Neural crest cell (in vitro differentiated cells): ENCODE measurements at regions not wholly inside any gene's neighbourhood (a gene's known extent, or its start where the extent isn't known, plus 50 kb on each side); places are given as distances from the start of the nearest gene placed in this dataset.
A peak's percentile ranks its signal among the peaks of the same experiment; 100 is the strongest.

ENCODE experiments used
- DNase-seq: peaks from one replicate; pipeline ENCODE4 v3.0.0; 2021; ENCODE audit warnings: low read depth, mixed read lengths, low spot score
- H3K27ac Mint-ChIP-seq: one replicate; pipeline ENCODE4 v1.8.0; 2021; ENCODE audit warnings: mild to moderate bottlenecking, mixed read lengths; ENCODE audit not compliant: unreplicated experiment
- H3K27me3 Mint-ChIP-seq: 2 replicates; pipeline ENCODE4 v1.8.0; 2021; ENCODE audit warnings: low read depth, mild to moderate bottlenecking, mixed read lengths
- H3K36me3 Mint-ChIP-seq: 2 replicates; pipeline ENCODE4 v1.8.0; 2021; ENCODE audit warnings: low read depth, mild to moderate bottlenecking, mixed read lengths
- H3K4me1 Mint-ChIP-seq: 2 replicates; pipeline ENCODE4 v1.8.0; 2021; ENCODE audit warnings: mixed read lengths
- H3K4me3 Mint-ChIP-seq: one replicate; pipeline ENCODE4 v1.8.0; 2021; ENCODE audit warnings: mild to moderate bottlenecking, mixed read lengths
- H3K9me3 Mint-ChIP-seq: 2 replicates; pipeline ENCODE4 v1.8.0; 2021; ENCODE audit warnings: mixed read lengths
- TF ChIP-seq, protein P1 (sequence below): fragments of 200-600 bp; sonication (generic); conservative IDR thresholded peaks from 2 replicates; pipeline ENCODE4 v1.5.0; 2021; ENCODE audit warnings: antibody characterized with exemption, mild to moderate bottlenecking

DNA sequence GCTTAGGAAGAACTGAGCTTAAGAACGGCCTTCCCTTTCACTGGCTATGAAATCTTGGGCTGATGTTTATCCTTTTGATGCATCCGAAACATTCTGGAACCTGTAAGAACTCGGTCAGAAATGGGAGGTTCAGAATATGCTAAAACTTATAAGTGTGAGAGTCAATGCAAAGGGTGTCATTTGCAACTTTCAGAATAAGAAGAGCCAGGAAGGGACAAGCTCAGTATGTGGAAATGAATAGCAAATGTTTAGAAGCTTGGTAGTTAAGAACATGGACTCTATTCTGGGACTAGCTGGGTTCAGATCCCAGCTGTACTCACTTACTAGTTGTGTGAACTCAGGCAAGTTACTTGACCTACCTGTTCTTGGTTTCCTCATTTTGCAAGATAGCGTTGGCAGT is 234.1 kb downstream of the OMA1 start:
- DNase-seq: no peak
- no peaks in the 10 kb centered on the region for H3K4me1 Mint-ChIP-seq
- no peaks in the 10 kb centered on the region for H3K36me3 Mint-ChIP-seq
- TF ChIP-seq, protein P1, sequence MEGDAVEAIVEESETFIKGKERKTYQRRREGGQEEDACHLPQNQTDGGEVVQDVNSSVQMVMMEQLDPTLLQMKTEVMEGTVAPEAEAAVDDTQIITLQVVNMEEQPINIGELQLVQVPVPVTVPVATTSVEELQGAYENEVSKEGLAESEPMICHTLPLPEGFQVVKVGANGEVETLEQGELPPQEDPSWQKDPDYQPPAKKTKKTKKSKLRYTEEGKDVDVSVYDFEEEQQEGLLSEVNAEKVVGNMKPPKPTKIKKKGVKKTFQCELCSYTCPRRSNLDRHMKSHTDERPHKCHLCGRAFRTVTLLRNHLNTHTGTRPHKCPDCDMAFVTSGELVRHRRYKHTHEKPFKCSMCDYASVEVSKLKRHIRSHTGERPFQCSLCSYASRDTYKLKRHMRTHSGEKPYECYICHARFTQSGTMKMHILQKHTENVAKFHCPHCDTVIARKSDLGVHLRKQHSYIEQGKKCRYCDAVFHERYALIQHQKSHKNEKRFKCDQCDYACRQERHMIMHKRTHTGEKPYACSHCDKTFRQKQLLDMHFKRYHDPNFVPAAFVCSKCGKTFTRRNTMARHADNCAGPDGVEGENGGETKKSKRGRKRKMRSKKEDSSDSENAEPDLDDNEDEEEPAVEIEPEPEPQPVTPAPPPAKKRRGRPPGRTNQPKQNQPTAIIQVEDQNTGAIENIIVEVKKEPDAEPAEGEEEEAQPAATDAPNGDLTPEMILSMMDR: no peak
- no peaks in the 10 kb centered on the region for H3K9me3 Mint-ChIP-seq
- H3K27ac Mint-ChIP-seq: no peak overlapping the region
- no peaks in the 10 kb centered on the region for H3K27me3 Mint-ChIP-seq
- no peak overlapping the region for H3K4me3 Mint-ChIP-seq

DNA sequence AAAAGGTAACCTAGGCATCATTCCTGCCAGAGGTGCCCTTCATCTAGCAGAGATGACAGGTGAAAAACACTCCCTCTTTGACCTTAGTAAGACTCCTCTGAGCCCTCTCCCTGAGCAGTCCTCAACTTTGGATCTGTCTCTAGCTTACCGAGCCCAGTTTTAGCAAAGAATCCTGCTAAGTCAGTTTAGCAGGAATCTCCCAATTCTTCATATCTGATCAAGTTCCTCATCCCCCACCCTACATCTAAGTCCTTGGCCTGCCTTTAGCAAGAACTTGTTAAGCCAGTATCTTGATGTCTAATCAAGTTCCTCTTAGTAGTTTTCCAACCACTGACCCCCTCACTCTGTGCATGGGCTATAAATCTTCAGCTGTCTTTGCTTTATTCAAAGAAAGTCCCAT is 235.6 kb downstream of the OMA1 start:
- Mint-ChIP-seq H3K27ac (no peak overlapping the region), H3K4me3 (no peak overlapping the region), H3K36me3 (no peaks in the 10 kb centered on the region), H3K4me1 (no peaks in the 10 kb centered on the region), H3K9me3 (no peaks in the 10 kb centered on the region), H3K27me3 (no peaks in the 10 kb centered on the region)
- TF ChIP-seq, protein P1: no peak
- no peak for DNase-seq

DNA sequence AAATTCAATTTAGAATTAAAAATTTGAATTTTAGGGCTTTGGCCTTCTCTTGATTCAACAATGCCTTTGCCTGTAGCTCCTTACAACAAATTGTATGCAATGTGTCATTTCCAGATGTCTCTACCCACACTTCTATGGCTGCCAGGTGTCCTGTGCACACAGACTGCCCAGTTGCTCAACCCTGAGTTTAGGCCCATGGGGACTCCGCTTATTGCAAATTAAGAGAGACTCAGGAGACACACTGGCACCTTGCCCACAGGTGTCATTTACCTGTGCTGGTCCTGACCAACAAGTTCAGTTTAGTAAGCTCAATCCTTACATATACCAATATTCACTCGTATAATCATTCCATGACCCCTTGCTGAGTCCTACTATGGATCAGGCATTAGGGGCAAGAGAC is 236.1 kb downstream of the OMA1 start:
- no peaks in the 10 kb centered on the region for H3K36me3 Mint-ChIP-seq
- no peaks in the 10 kb centered on the region for H3K9me3 Mint-ChIP-seq
- H3K4me1 Mint-ChIP-seq: no peaks in the 10 kb centered on the region
- no peak overlapping the region for H3K4me3 Mint-ChIP-seq
- no peak for DNase-seq
- no peak overlapping the region for H3K27ac Mint-ChIP-seq
- TF ChIP-seq, protein P1: no peak
- no peaks in the 10 kb centered on the region for H3K27me3 Mint-ChIP-seq

DNA sequence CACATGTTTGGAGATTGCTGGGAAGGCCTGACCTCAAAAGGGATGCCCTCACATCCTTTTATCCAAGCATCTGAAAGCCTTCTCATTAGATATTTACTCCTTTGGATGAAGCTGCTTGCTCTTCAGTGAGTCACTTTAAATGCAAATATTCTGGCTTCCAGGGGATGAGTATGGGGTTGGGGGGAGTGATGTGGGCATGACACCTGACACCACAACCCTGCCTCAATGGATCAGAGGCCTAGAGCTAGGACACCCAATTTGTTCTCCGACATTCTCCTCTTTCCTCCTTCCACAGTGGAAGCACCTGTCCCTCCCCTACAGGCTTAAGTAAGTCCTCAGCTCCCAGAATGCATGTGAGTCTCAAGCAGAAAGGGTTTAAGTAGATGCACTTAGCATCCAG is 238.3 kb downstream of the OMA1 start:
- H3K4me1 Mint-ChIP-seq: no peaks in the 10 kb centered on the region
- H3K9me3 Mint-ChIP-seq: no peaks in the 10 kb centered on the region
- no peak overlapping the region for H3K27ac Mint-ChIP-seq
- no peaks in the 10 kb centered on the region for H3K36me3 Mint-ChIP-seq
- TF ChIP-seq, protein P1: no peak
- DNase-seq: no peak
- no peak overlapping the region for H3K4me3 Mint-ChIP-seq
- H3K27me3 Mint-ChIP-seq: no peaks in the 10 kb centered on the region

DNA sequence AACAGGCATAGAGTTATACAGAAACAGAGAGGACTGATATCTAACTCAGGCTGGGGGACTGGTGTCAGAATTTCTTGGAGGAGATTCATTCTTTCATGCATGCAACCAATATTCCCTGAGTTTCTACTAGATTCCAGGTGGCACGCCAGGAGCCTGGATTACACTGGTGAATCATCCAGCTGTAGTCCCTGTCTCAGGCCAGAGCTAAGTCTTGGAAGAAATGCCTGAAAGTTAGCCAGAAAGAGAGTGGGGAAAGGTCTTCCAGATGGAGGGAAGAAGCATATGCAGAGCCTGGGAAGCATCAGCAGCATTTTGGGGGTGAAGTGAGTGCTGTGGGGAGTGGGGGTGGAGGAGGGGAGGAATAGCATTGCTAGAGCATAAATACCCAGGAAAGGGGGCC is 239.1 kb downstream of the OMA1 start:
- Mint-ChIP-seq H3K9me3 (no peaks in the 10 kb centered on the region), H3K4me1 (no peaks in the 10 kb centered on the region), H3K4me3 (no peak overlapping the region), H3K36me3 (no peaks in the 10 kb centered on the region), H3K27me3 (no peaks in the 10 kb centered on the region), H3K27ac (peak overlapping the region; percentile 5)
- TF ChIP-seq, protein P1: no peak
- no peak for DNase-seq

DNA sequence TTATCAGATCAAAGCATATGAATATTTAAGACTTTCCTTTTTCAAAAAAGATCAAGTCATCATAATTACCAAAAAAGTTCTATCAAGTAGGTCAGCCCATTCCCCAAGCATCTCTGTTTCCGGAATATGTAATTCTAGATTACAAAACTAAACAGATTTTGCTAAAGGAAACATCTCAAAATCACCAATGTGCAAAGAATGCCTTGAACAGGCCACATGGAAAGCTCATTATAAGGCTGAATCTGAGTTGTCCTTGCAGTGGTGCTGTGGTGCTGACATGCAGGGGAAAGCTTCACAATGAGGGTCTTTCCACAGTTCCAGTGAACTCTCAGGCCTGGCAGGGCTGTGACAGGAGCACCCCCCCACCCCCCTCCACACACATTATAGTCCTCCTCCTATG is 240.9 kb downstream of the OMA1 start:
- H3K27me3 Mint-ChIP-seq: no peaks in the 10 kb centered on the region
- H3K4me3 Mint-ChIP-seq: no peak overlapping the region
- H3K4me1 Mint-ChIP-seq: no peaks in the 10 kb centered on the region
- no peaks in the 10 kb centered on the region for H3K9me3 Mint-ChIP-seq
- no peaks in the 10 kb centered on the region for H3K36me3 Mint-ChIP-seq
- DNase-seq: no peak
- H3K27ac Mint-ChIP-seq: no peak overlapping the region
- TF ChIP-seq, protein P1: no peak
